ENCODE measurements at regions not wholly inside any gene's neighbourhood (a gene's known extent, or its start where the extent isn't known, plus 50 kb on each side); places are given as distances from the start of the nearest gene placed in this dataset.

- Histone ChIP-seq H3K4me3 (IDR thresholded peaks at IDR 0.05; ENCODE audit: insufficient read depth, low read depth, low read length) (no peak overlapping the region), H3K27me3 (ENCODE audit: insufficient read depth, low read depth) (no peaks in the 10 kb centered on the region), H3K27ac (no peak overlapping the region), H4K20me1 (ENCODE audit: insufficient read depth) (no peaks in the 10 kb centered on the region), H3K79me2 (ENCODE audit: insufficient read depth, low read depth) (no peaks in the 10 kb centered on the region), H3K4me2 (no peak overlapping the region), H2AFZ (ENCODE audit: low read depth) (no peak overlapping the region), H3K9ac (no peak overlapping the region), H3K4me1 (ENCODE audit: low read depth, poor library complexity, severe bottlenecking) (no peaks in the 10 kb centered on the region), H3K36me3 (ENCODE audit: insufficient read depth) (no peaks in the 10 kb centered on the region)
- TF ChIP-seq, protein P1, sequence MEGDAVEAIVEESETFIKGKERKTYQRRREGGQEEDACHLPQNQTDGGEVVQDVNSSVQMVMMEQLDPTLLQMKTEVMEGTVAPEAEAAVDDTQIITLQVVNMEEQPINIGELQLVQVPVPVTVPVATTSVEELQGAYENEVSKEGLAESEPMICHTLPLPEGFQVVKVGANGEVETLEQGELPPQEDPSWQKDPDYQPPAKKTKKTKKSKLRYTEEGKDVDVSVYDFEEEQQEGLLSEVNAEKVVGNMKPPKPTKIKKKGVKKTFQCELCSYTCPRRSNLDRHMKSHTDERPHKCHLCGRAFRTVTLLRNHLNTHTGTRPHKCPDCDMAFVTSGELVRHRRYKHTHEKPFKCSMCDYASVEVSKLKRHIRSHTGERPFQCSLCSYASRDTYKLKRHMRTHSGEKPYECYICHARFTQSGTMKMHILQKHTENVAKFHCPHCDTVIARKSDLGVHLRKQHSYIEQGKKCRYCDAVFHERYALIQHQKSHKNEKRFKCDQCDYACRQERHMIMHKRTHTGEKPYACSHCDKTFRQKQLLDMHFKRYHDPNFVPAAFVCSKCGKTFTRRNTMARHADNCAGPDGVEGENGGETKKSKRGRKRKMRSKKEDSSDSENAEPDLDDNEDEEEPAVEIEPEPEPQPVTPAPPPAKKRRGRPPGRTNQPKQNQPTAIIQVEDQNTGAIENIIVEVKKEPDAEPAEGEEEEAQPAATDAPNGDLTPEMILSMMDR (conservative IDR thresholded peaks at IDR 0.05; ENCODE audit: low read depth, low read length): no peak
Observed at GRCh38 chr14:66088656-66089055, 397.5 kb upstream of the CCDC196 start.

DNA sequence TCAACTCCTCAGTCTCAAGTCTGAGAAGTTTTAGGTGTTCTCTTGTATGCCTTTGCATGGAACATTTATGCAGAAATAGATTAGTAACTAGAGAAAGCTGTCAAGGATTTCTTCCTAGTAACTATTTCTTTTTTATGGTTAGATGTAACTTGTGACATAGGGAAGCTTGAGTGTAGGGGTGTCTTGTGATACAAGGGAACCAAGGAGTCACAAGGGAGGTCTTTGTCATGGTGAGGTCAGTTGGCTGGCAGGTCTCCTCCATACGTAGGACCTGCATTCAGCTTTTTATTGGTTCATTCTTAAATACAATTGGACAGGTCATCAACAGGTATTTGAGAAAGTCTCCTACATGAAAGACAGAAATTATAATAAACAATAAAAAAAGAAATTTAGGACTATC, 394.0 kb upstream of the CCDC196 start:
- Histone ChIP-seq H3K4me3 (IDR thresholded peaks at IDR 0.05; ENCODE audit: insufficient read depth, low read depth, low read length) (no peak overlapping the region), H3K79me2 (ENCODE audit: insufficient read depth, low read depth) (no peaks in the 10 kb centered on the region), H3K27me3 (ENCODE audit: insufficient read depth, low read depth) (no peaks in the 10 kb centered on the region), H4K20me1 (ENCODE audit: insufficient read depth) (no peaks in the 10 kb centered on the region), H3K4me2 (no peak overlapping the region), H3K36me3 (ENCODE audit: insufficient read depth) (no peaks in the 10 kb centered on the region), H3K9ac (no peak overlapping the region), H3K27ac (no peak overlapping the region), H3K4me1 (ENCODE audit: low read depth, poor library complexity, severe bottlenecking) (no peaks in the 10 kb centered on the region), H2AFZ (ENCODE audit: low read depth) (no peak overlapping the region)
- TF ChIP-seq, protein P1 (conservative IDR thresholded peaks at IDR 0.05; ENCODE audit: low read depth, low read length): no peak

GRCh38 chr14:66092748-66093147, 393.4 kb upstream of the CCDC196 start:
- H3K4me3 ChIP-seq (IDR thresholded peaks at IDR 0.05; ENCODE audit: insufficient read depth, low read depth, low read length): no peak overlapping the region
- TF ChIP-seq, protein P1 (conservative IDR thresholded peaks at IDR 0.05; ENCODE audit: low read depth, low read length): no peak
- H3K79me2 ChIP-seq (ENCODE audit: insufficient read depth, low read depth): no peaks in the 10 kb centered on the region
- H3K27ac ChIP-seq: no peak overlapping the region
- H3K4me1 ChIP-seq (ENCODE audit: low read depth, poor library complexity, severe bottlenecking): no peaks in the 10 kb centered on the region
- H3K36me3 ChIP-seq (ENCODE audit: insufficient read depth): no peaks in the 10 kb centered on the region
- H3K27me3 ChIP-seq (ENCODE audit: insufficient read depth, low read depth): no peaks in the 10 kb centered on the region
- no peaks in the 10 kb centered on the region for H4K20me1 ChIP-seq (ENCODE audit: insufficient read depth)
- no peak overlapping the region for H2AFZ ChIP-seq (ENCODE audit: low read depth)
- H3K9ac ChIP-seq: no peak overlapping the region
- H3K4me2 ChIP-seq: no peak overlapping the region

DNA sequence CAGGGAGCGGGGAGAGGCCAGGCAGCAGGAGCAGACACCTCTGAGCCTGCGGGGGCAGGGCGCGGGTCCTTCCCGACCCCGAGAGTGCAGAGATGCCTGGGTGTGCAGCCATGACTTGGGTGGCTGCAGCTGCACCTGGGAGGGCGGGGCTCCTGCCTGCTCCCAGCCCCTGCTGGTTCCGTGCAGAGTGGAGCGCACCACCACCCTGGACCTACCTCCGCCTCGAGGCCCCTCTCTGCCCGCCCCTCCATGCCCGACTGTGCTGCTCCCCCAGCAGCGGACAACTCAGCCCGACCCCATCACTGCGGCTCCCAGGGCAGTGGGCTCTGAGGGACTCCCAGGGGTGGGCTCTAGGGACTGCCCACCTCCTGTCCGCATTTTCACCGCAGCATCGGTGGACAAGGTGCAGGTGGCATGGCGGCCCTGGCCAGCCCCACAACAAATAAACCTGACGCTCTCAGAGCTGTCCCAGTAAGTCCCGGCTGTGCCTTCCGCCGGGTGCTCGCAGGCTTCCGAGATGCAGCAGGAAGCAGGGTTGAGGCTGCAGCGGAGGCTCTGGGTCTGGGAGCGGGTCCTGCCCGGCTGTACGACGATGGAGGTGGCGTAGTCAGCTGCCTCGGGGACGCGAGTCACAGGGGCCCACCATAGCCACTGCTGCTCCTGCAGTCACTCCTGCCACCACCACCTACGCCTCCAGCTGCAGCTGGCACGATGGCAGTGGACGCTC, 392.0 kb upstream of the CCDC196 start:
- TF ChIP-seq, protein P1 (conservative IDR thresholded peaks at IDR 0.05; ENCODE audit: low read depth, low read length): no peak
- no peak overlapping the region for H3K4me3 ChIP-seq (IDR thresholded peaks at IDR 0.05; ENCODE audit: insufficient read depth, low read depth, low read length)
- H3K9ac ChIP-seq: no peak overlapping the region
- no peaks in the 10 kb centered on the region for H3K79me2 ChIP-seq (ENCODE audit: insufficient read depth, low read depth)
- H3K36me3 ChIP-seq (ENCODE audit: insufficient read depth): no peaks in the 10 kb centered on the region
- H2AFZ ChIP-seq (ENCODE audit: low read depth): no peak overlapping the region
- H3K27ac ChIP-seq: no peak overlapping the region
- no peaks in the 10 kb centered on the region for H3K27me3 ChIP-seq (ENCODE audit: insufficient read depth, low read depth)
- H4K20me1 ChIP-seq (ENCODE audit: insufficient read depth): no peaks in the 10 kb centered on the region
- H3K4me1 ChIP-seq (ENCODE audit: low read depth, poor library complexity, severe bottlenecking): no peaks in the 10 kb centered on the region
- H3K4me2 ChIP-seq: no peak overlapping the region

All from KMS-11 (cell line).